GM21381 (cell line): ENCODE measurements at regions not wholly inside any gene's neighbourhood (a gene's known extent, or its start where the extent isn't known, plus 50 kb on each side); places are given as distances from the start of the nearest gene placed in this dataset.
"Not testable (repeated sequence)": the region's sequence is repeated elsewhere in the genome, so short reads cannot be mapped to it uniquely, and the experiment has no call there.

Experiments
- ATAC-seq: cut with Tn5 transposase; IDR thresholded peaks from one replicate; pipeline ENCODE4 v1.9.1; 2021; ENCODE audit warnings: mild to moderate bottlenecking, moderate library complexity; ENCODE audit not compliant: unreplicated experiment

DNA sequence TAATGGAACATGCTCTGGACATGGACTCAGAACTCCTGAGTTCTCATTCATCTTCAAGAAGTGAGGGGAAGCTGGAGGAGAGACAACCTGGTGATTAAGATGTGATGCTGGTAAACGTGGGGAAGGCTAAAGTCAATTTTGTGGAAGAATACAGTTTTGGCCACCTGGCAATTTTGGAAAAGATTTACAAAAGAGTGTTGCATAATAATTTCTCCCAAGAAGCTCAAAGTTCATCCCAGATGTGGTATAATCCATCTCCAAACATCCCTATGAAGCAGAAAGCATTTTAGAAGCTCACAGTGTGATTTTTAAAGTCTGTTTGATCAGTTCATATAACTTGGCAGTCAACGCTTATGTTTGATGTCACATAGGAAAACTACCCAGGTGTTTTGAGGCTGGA lies 208.7 kb downstream of the LMX1A start:
- ATAC-seq, result no peak

DNA sequence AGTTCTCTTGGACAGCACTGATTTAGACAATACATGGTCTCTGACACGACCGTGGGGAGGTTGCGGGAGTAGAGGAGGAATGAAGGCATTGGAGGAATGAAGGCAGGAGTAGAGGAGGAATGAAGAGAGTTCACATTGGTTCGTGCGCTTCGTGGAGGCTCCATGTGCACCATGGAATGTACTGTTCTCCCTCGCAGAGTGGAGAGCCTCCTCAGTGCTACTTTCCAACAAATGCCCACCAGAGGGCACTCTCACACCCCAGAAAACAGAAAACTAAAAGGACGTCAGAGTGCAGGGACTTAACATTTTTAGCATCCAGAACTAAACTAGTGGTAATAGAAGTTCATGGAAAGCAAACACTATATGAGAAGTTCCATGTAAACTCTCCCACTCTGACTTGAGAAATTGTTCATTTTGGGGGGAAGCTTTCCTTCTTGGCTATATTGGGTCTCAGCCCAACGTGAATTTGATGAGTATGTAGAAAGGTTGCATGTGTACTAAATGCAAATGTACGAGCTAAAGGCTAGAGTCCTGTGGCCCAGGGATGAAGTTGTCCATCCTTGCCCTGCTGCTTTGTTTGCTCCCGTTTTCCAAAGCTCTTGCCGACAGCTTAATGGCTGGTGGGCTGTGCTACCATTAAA lies 211.6 kb downstream of the LMX1A start:
- ATAC-seq, result peak; percentile 81

- ATAC-seq, result no peak
These were observed 213.0 kb downstream of the LMX1A start for GRCh38 chr1:165143437-165144065.

DNA sequence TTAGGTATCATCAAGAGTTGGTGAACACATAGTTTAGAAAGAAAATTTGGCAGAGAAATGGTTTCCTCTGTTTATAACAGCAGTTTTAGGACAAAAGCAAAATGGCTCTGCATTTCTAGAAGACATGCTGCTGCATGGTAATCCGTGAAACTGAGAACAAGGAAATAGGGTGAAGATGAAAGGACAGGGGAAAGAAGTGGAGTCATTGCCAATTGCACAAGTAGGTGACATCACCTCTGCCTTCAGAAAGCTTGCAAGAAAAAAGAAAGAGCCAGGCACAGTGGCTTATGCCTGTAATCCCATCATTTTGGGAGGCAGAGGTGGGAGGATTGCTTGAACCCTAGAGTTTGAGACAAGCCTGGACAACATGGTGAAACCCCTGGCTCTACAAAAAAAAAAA lies 217.6 kb downstream of the LMX1A start:
- ATAC-seq, result no peak

- ATAC-seq, result no peak
These were observed 218.8 kb downstream of the LMX1A start for GRCh38 chr1:165137551-165138316.

DNA sequence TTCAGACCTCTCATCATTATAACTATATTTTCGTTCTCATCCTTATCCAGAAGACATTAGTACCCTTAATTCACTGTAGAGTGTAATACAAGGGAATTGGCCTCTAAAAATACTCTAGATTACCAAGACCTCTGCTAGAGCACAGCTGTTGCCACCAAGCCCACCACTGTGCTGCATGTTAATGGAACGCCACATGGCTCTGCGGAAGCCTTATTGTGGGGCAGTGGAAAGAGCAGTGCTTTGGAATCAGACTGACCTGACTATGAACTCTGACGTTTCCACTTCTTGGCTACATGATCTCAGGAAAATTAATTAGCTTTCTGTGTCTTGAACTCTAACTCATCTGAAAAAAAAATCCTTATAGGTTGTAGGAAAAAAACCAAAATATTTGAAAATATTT lies 222.1 kb downstream of the LMX1A start:
- no peak for ATAC-seq

DNA sequence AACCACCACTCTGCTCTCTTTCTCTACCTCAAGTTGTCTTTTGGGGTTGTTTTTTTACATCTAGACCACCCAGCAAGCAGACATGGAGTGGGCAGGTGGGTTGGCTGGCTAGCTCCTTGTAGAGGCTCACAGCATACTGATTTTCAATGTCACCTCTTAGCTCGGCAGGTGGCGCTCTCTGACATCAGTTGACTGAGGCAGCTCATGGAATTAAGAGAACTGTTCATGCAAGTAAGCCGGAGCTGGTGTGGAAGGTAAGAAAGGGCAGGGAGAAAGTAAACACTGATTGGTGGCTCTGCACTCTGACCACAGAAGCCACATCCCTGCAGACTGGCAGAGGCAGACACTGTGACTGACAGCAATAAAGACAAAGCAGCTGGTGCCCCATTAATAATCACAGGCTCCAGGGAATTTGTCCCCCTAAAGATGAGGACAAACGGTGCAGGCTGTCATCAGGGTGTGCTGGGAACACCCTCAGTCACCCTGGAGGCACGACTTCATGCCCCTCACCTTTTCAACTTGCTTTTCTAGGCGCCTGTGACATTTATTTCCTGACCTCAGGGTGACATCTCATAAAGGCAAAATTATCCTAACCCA lies 226.8 kb downstream of the LMX1A start:
- ATAC-seq, result peak; percentile 55

- no peak for ATAC-seq
These were observed 231.7 kb downstream of the LMX1A start for GRCh38 chr1:165124772-165125171.

- no peak for ATAC-seq
These were observed 237.4 kb downstream of the LMX1A start for GRCh38 chr1:165119086-165119485.

DNA sequence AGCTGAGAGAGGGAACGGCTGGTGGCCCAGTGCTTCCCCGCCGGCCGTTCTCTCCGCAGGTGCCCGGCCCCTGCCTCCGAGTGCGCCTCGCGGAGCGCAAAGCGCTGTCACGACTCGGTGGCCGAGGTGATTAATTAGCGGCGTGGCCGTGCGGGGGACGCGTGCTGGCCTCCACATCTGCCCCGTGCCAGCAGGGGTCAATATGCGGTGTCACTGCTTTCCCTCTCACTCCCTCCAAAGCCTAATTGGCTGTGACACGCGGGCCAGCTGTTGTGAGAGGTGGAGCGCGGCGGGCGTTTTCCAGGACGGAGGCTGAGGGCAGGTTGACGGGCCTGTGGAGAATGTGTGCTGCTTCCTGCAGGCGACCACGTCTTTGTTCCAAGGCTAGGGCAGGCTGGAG lies 239.0 kb downstream of the LMX1A start:
- ATAC-seq, result no peak

GRCh38 chr1:165116732-165117131 lies 239.8 kb downstream of the LMX1A start:
- no peak for ATAC-seq

DNA sequence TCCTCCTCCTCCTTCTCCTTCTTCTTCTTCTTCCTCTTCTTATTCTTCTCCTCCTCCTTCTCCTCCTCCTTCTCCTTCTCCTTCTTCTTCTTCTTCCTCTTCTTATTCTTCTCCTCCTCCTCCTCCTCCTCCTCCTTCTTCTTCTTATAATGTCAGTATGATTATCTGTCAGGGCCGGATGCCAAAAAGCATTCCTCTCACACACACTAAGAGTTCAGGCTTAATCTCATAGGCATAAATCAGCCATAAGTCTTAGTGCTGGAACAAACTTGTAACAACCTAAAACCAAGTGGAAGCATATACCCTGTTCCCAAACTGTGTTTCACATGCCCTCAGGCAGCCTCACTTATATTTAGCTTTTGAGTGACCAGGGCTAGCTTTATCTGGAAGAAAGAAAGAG lies 240.3 kb downstream of the LMX1A start:
- no peak for ATAC-seq

- no peak for ATAC-seq
These were observed 241.6 kb downstream of the LMX1A start for GRCh38 chr1:165114889-165115285.

DNA sequence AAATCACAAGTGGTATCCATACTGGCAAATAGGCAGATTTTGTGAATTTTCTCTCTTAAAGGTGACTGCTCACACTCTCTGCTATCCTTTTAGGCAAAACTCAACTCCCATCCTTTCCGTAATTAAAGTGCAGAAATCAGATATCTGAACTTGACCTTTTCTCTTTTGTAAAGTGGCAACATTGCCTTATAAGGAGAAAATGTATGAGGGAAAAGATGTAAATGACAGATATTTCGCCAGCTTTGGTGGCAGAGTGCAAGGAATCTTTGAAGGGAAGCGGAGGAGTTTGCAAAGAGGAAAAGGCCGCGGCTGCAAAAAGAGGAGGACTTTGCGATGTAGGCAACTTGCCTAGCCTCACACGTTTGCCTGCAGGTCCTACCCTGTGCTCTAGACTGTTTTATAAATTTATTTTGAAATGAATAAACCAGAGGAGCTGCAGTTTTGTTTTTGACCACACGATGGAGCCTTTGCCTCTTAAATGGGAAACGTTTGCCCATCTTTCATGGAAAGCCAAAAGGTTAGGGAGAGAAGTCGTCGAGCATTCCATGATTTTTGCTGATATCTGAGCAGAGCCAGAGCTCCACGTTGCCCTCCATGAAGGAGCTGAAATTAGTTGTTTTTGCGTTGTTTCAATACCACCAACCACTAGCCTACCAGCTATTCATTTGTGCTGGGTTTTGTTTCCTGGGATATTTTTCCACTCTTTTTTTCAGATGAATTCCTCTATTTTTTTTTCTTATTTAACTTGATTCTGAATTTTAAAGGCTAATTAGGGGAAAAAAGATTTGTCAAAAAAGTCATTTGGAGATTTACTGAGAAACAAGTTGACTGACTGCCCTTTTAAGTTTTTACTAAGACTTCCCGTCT lies 242.3 kb downstream of the LMX1A start:
- no peak for ATAC-seq

DNA sequence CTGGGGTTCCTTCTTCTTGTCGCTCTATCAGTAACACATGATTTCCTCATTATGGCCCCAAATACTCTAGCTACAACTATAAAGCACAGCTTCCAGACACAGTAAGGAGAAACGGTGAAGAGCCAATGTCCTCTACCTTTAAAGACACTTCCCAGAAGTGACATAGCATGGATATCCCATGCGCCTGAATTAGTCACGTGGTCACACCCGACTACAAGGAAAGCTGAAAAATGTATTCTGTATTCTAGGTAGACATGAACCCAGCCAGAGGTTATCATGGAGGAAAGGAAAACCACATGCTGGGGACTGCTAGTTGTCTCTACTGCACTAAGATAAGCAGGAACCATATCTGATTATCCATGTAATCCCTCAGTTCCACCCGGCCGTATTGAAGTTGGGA lies 244.3 kb downstream of the LMX1A start:
- ATAC-seq, result no peak

DNA sequence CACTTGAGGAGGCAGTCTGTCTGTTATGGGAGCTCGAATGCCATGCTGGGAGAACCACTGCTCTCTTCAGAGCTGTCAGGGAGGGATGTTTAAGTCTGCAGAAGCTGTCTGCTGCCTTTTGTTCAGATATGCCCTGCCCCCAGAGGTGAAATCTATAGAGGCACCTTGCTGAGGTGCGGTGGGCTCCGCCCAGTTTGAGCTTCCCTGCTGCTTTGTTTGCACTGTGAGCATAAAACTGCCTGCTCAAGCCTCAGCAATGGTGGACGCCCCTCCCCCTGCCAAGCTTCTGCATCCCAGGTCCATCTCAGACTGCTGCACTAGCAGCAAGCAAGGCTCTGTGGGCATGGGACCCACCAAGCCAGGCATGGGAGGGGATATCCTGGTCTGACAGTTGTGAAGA lies 247.5 kb downstream of the LMX1A start:
- no peak for ATAC-seq

DNA sequence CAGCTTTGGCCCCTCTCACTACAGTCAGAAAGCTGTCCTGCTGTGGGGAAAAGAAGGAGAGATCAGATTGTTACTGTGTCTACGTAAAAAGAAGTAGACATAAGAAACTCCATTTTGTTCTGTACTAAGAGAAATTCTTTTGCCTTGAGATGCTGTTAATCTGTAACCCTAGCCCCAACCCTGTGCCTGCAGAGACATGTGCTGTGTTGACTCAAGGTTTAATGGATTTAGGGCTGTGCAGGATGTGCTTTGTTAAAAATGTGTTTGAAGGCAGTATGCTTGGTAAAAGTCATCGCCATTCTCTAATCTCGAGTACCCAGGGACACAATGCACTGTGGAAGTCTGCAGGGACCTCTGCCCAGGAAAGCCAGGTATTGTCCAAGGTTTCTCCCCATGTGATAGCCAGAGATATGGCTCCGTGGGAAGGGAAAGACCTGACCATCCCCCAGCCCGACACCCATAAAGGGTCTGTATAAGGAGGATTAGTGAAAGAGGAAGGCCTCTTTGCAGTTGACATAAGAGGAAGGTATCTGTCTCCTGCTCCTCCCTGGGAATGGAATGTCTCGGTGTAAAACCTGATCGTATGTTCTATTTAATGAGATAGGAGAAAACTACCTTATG lies 263.9 kb downstream of the LMX1A start:
- not testable (repeated sequence) for ATAC-seq

GRCh38 chr1:165080253-165080896 lies 276.1 kb downstream of the LMX1A start:
- ATAC-seq, result no peak

- ATAC-seq, result no peak
These were observed 278.1 kb downstream of the LMX1A start for GRCh38 chr1:165078391-165078790.
